ENCODE measurements at regions not wholly inside any gene's neighbourhood (a gene's known extent, or its start where the extent isn't known, plus 50 kb on each side); places are given as distances from the start of the nearest gene placed in this dataset.

GRCh38 chr1:58365328-58365727 lies 181.2 kb downstream of the OMA1 start:
- DNase-seq, result no peak

DNA sequence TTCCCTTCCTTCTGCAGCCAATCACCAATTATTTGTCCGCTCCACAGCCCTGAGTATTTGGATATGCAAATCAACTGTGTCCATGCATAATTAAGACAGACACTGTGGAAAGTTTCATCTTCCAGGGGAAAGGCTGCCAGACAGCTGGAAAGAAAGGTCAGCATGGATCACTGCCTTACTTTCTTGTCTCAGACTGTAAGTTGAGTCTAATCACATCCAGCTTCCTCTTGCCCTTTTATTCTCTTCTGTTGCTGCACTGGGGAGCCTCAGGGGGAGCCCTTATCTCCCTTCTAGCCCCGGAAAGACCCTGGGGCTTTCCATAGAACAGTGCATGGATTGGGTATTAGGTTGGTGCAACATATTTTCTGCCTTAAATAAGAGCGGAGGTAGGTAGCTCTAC lies 182.9 kb downstream of the OMA1 start:
- DNase-seq, result no peak

DNA sequence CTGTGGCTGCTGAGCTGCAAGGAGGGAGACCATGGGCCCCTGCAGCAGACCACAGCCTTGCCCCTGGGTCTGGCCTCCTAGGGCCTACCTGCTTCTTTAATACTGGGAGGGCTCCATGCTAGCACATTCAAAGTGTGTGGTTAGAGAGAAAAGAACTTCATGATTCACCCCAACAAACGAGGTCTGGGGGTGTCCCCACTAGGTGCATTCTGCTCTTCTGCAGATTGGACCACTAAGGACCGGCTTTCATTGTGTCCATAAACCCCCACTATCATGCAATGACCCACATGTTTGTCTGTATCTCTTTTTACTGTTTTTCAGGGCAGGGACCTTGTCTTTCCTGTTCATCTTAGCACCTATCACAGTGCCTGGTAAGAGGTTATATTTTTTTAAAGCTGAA lies 185.4 kb downstream of the OMA1 start:
- no peak for DNase-seq

GRCh38 chr1:58358346-58358745 lies 188.2 kb downstream of the OMA1 start:
- DNase-seq, result no peak

- no peak for DNase-seq
Measured at GRCh38 chr1:58356402-58356801, 190.1 kb downstream of the OMA1 start.

GRCh38 chr1:58353168-58353567 lies 193.4 kb downstream of the OMA1 start:
- DNase-seq, result no peak

DNA sequence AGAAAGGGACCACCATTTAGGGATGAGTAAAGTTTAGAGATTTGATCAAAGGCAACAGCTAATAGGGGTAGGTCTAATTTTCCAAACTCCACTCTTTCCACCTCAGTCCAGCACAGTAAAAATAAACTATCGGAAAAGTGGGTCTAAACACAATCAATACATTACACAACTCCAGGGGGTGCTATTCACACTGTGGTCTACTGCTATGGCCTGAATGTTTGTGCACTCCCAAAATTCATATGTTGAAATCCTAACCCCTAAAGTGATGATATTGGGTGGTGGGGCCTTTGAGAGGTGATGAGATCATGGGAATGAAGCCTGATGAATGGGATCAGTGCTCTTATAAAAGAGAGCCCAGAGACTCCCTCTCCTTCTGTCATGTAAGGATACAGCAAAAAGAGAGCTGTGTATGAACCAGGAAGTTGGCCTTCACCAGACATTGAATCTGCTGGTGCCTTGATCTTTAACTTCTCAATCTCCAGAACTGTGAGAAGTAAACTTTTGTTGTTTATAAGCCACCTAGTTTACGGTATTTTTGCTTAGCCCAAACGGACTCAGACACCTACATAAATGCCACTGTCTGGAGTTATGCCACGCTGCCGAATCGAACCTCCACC lies 193.9 kb downstream of the OMA1 start:
- DNase-seq, result no peak

- no peak for DNase-seq
Measured at GRCh38 chr1:58346036-58346355, 200.5 kb downstream of the OMA1 start.

DNA sequence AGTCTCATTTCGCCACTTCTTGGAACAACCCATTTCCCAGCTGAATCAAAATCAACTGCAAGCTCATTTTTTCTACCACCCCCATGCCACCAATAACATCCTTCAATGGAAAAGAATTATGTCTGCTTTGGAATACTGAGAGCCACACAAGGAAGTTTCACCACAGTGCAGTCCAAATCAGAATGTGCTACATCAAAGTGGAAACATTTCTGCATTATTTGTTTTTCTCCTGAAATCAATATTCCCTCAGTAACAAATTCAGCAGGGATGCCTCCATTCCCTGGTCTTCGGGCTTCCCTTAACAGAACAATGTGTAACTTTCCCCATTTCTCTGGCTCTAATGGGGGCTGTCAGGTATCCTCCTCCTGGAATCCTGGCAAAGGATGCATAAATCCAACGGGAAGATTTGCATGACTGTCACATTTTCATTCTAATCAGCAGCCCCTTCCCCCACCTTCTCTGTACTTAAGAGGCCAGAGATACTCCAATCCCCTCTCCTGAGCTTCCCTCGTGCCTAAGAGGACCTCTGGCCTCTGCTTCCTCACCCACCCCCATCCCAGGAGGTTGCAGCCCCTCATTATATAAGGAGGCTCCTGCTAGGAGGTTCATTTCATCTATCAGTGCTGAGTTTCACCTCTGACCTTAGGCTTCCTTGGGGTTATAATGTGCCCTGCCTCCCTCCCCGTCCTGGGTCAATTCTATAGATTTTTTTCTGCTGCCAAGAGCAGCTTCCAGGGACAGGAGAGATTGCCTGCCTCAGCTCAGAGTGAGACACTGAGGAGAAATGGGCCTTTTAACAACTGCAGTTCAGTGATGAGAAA lies 201.1 kb downstream of the OMA1 start:
- no peak for DNase-seq

DNA sequence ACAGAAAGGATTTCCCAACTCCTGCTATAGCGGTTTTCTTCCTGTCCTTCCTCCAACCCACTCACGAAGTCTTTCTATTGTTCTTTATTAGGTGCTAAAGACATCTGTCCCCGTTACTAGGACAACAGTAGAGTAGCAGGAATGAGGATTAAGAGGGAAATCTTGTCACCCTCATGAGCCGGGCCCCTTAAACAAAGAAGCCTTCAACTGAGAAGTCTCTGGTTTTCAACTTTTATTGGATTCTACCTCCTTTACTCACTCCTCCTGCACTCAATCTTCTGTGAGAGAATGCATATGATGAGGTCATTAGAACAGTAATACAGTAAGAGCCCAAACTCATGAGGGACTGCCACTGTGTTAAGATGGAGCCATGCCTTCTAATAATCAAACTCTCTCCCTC lies 206.3 kb downstream of the OMA1 start:
- DNase-seq, result no peak

DNA sequence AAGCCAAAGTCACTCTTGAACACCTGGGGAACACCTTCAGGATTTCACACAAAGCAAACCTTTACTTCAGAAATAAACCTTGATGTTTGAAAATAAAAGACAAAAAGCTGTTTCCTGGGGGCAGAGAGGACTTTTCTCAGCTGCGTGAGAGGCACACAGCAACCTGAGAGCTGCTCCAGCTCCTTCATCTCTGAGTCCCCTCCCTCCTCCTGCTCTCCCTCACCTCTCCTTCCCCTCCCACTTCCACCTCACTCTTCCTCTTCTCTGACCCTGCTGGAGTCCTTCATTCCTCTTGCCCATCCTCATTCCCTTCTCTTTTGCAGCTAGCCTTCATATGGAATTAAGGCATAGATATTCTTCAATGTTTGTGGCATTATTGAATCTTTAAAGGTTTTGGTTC lies 208.4 kb downstream of the OMA1 start:
- no peak for DNase-seq

DNA sequence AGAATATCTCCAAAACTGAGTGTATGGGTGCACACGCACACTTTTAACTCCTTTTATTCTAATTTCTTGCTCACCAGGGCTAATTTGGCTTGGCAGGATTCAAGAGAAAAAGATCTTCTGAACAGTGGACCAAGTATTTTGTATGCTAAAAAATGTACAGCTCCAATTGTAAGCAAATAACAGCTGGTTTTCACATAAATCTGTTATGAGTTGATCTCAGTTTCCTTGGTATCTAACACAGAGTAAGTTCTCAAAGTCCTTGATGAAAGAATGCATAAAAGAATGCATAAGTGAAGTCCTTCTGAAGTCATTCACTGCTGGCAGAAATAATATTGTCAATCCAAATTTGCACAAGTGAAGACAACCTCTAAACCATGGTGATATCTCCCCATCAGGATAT lies 213.0 kb downstream of the OMA1 start:
- DNase-seq, result no peak

DNA sequence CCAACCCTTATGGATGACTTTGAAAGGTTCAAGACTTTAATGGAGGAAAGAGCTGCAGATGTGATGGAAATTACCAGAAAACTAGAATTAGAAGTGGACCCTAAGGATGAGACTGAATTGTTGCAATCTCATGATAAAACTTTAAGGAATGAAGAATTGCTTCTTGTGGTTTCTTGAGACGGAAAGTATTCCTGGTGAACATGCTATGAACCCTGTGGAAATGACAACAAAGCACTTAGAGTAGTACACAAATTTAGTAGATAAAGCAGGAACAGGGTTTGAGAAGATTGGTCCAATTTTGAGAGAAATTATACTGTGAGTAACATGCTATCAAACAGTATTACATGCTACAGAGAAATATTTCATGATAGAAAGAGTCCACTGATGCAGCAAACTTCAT lies 215.4 kb downstream of the OMA1 start:
- no peak for DNase-seq

DNA sequence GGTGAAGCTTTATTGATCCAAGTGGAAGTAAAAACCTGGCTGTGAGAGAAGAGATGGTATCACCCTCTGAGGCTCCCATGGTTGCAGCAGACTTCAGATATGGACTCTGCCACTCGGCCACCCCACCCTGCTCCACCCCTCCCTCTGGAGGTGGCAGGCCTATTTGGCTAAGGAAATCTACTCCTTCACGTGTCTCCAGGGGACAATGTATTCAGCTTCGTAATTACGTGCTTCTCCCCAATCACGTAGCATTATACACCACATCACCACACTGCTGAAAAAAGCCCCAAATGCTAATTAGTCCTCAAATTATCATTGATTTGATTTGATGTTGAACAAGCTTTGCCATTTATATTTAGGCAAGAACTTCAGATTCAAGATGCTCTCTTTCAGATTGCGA lies 220.7 kb downstream of the OMA1 start:
- DNase-seq, result no peak

DNA sequence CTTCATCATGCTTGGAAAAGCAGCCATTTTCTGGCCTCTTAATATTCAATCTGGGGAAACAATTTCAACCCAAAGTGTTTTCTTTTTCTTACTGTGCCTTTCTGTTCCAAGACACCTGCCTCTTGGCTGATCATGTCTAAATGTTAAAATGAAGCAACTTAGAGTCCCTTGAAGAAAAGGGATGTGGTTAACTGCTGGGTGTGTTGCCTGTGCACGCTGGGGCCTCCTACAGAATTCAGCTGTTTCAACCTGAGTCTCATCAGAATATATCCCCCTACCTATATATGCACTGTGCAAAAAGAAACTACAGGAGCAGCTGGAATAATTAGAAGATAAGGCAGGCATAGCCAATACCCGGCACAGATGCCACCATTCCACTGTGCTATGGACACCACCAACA lies 222.0 kb downstream of the OMA1 start:
- no peak for DNase-seq

DNA sequence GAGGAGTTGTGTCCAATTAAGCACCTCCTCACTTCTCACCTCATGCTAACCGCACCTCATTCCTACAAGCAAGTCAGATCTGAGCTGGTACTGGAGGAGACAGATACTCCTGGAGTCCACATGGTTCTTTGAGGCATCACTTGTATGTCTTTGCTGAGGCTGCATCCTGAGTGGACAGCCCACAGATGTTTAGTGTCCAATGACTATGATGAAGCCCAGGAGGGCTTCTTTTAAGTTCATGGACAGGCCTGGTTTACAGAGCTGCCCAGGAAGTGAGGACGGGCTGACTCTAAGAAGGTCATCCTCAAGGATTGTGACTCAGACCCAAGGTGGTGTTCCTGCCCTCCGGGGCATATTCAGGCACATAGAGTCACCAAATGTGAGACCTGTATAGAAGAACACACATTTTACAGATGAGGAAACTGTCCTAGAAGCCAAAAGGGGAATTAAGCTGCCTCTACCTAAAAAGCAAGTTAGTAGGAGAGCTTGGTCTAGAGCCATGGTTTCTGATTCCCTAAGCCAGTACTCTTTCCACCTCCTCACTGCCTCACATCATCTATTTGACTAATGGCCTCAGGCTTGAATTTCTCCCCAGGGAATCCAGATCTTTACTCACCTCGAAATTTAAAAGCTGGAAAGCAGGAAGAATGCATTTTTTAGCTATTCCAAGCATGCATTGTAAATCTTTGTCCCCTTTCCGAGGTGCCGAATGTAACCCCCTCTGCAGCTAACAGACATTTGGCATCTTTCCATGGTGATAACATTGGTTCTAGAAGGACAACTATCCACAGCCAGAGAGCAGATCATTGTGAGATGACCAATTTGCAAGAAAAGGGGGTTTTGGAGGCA lies 228.1 kb downstream of the OMA1 start:
- no peak for DNase-seq

DNA sequence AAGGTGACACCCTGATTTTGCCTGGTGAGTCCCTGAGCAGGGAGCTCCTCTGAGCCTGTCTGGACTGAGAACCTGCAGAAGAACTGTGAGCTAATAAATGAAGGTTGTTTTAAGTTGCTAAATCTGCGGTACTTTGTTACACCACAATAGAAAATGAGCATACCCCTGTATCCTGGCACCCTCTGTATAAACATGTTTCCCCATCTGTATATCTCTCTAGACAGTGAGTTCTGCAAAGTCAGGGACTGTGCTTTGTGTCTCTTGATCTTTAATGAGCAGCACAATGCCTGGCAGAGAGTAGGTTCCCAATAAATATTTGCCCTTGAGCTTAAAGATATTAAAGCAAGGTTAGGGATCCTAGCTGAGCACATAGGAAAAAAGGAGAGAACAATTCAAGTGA lies 228.8 kb downstream of the OMA1 start:
- DNase-seq, result no peak

DNA sequence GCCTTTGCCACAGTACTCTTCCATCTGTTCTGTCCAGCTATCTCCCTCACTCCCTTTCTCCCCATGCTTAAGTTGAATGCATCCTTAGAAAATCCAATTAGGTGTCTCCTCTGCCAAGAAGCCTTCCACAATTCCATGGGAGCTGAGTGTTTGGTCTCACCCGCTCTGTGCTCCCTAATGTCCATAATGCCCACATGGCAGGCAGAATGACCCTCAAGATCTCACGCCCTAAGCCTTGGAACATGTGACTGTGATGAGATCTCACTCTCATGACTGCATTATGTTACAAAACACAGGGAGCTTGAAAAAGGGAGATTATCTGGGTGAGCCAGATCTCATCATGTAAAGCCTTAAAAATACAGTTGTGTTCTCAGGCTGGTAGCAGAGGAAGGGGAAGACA lies 229.4 kb downstream of the OMA1 start:
- DNase-seq, result no peak

GRCh38 chr1:58316141-58316540 lies 230.4 kb downstream of the OMA1 start:
- DNase-seq, result no peak

DNA sequence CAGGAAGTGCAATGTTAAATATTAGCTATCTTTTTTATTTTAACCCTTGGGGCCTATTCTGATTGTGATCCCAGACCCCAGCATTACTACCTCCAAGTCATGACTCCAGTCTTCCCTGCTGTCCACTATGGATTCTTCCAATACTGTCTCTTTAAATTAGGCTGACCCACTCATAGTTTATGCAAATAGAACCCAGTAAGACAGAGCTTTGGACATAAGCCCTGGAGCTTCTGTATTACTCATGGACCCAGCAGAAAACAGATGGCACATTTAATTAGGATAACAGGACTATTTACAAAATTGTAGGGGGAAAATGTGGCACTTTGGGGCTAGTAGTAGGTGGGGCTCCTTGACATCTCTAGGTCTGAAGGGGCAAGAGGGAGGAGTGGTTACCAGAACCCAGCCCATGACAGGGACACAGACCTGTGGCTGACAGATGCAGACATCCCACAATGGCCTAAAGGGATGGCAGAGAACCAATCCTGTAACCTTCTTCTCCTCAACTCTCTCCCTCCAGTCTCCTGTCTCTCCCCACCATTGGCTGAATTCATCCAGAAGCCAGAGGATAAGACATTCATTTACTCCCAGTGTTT lies 233.5 kb downstream of the OMA1 start:
- no peak for DNase-seq

DNA sequence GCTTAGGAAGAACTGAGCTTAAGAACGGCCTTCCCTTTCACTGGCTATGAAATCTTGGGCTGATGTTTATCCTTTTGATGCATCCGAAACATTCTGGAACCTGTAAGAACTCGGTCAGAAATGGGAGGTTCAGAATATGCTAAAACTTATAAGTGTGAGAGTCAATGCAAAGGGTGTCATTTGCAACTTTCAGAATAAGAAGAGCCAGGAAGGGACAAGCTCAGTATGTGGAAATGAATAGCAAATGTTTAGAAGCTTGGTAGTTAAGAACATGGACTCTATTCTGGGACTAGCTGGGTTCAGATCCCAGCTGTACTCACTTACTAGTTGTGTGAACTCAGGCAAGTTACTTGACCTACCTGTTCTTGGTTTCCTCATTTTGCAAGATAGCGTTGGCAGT lies 234.1 kb downstream of the OMA1 start:
- DNase-seq, result no peak

DNA sequence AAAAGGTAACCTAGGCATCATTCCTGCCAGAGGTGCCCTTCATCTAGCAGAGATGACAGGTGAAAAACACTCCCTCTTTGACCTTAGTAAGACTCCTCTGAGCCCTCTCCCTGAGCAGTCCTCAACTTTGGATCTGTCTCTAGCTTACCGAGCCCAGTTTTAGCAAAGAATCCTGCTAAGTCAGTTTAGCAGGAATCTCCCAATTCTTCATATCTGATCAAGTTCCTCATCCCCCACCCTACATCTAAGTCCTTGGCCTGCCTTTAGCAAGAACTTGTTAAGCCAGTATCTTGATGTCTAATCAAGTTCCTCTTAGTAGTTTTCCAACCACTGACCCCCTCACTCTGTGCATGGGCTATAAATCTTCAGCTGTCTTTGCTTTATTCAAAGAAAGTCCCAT lies 235.6 kb downstream of the OMA1 start:
- DNase-seq, result no peak

GRCh38 chr1:58310469-58310868 lies 236.1 kb downstream of the OMA1 start:
- DNase-seq, result no peak

DNA sequence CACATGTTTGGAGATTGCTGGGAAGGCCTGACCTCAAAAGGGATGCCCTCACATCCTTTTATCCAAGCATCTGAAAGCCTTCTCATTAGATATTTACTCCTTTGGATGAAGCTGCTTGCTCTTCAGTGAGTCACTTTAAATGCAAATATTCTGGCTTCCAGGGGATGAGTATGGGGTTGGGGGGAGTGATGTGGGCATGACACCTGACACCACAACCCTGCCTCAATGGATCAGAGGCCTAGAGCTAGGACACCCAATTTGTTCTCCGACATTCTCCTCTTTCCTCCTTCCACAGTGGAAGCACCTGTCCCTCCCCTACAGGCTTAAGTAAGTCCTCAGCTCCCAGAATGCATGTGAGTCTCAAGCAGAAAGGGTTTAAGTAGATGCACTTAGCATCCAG lies 238.3 kb downstream of the OMA1 start:
- no peak for DNase-seq
